ENCODE measurements at regions not wholly inside any gene's neighbourhood (a gene's known extent, or its start where the extent isn't known, plus 50 kb on each side); places are given as distances from the start of the nearest gene placed in this dataset.

DNA sequence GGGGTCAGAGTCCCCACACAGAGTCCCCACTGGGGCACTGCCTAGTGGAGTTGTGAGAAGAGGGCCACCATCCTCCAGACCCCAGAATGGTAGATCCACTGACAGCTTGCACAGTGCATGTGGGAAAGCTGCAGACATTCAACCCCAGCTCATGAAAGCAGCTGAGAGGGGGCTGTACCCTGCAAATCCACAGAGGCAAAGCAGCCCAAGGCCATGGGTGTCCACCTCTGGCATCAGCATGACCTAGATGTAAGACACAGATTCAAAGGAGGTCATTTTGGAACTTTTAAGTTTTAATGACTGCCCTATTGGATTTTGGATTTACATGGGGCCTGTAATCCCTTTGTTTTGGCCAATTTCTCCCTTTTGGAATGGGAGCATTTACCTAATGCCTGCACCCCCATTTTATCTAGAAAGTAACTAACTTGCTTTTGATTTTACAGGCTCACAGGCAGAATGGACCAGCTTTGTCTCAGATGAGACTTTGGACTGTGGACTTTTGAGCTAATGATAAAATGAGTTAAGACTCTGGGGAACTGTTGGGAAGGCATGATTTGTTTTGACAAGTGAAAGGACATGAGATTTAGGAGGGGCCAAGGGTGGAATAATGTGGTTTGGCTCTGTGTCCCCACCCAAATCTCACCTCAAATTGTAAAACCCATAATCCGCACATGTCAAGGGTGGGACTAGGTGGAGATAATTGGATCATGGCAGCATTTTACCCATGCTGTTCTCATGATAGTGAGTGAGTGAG lies 56.3 kb upstream of the ITGA1 start:
- Histone ChIP-seq H3K4me3 (no peak overlapping the region), H3K27ac (no peak overlapping the region), H3K4me1 (peaks cover 7 to 20% (median 8%) of the 10 kb centered on the region in 3 donors), H3K9me3 (no peaks in the 10 kb centered on the region), H3K27me3 (no peaks in the 10 kb centered on the region), H3K36me3 (no peaks in the 10 kb centered on the region)
- ATAC-seq, result no peak
- 100% methylated on average over 1 of the region's 1 CpG for WGBS, 2 donors (ENCODE audit: low coverage in 1 of 2)
- TF ChIP-seq EP300 (IDR thresholded peaks at IDR 0.05) (no peak), POLR2A (IDR thresholded peaks at IDR 0.05) (no peak), POLR2AphosphoS5 (IDR thresholded peaks at IDR 0.05) (no peak)
- TF ChIP-seq, protein P1, sequence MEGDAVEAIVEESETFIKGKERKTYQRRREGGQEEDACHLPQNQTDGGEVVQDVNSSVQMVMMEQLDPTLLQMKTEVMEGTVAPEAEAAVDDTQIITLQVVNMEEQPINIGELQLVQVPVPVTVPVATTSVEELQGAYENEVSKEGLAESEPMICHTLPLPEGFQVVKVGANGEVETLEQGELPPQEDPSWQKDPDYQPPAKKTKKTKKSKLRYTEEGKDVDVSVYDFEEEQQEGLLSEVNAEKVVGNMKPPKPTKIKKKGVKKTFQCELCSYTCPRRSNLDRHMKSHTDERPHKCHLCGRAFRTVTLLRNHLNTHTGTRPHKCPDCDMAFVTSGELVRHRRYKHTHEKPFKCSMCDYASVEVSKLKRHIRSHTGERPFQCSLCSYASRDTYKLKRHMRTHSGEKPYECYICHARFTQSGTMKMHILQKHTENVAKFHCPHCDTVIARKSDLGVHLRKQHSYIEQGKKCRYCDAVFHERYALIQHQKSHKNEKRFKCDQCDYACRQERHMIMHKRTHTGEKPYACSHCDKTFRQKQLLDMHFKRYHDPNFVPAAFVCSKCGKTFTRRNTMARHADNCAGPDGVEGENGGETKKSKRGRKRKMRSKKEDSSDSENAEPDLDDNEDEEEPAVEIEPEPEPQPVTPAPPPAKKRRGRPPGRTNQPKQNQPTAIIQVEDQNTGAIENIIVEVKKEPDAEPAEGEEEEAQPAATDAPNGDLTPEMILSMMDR (IDR thresholded peaks at IDR 0.05), result no peak

DNA sequence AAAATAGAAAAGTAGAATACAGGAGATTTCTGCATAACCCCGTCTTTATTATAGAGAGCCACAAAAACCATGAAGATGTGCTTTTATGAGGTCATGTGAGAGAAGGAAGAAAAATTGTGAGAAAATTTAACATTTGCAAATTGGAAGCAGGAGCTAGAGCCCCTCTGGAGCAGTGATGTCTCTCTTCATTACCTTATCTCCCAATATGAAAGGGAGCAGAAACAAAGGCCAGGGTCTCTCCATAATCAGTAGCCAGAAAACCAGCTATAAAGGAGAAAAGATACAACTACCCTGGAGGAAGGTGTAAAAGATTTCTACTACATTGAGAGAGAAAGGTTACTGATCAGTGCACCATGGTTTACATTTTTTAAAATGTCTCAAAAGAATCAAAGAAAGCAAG lies 53.2 kb upstream of the ITGA1 start:
- TF ChIP-seq EP300 (IDR thresholded peaks at IDR 0.05), result no peak
- no peak for TF ChIP-seq POLR2A (IDR thresholded peaks at IDR 0.05)
- TF ChIP-seq, protein P1 (IDR thresholded peaks at IDR 0.05), result no peak
- no peak for TF ChIP-seq POLR2AphosphoS5 (IDR thresholded peaks at IDR 0.05)
- H3K4me1 ChIP-seq, result no peaks in the 10 kb centered on the region
- no peak overlapping the region for H3K4me3 ChIP-seq
- no peaks in the 10 kb centered on the region for H3K36me3 ChIP-seq
- 71 to 100% methylated on average over 1 of the region's 1 CpG for WGBS, 2 donors (ENCODE audit: low coverage in 1 of 2)
- H3K27me3 ChIP-seq, result no peaks in the 10 kb centered on the region
- no peak overlapping the region for H3K27ac ChIP-seq
- no peaks in the 10 kb centered on the region for H3K9me3 ChIP-seq
- no peak for ATAC-seq

DNA sequence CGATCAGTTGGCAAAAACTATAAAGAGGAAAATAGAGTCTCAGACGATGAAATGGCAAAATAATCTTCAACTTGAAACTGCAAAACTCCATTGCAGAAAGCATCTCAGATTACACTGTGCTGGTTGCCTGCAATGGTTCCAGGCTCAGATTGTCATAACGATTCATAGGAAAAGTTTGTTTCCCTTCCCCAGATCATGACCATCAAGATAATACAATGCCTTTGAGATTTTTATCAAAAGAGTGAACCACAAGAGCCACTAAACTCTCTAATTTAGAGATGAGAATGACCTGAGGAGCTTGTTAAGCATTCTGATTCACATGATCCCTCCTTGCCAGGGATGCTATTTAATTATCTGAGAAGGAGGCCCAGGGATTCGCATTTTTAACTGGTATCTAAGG lies 52.6 kb upstream of the ITGA1 start:
- Histone ChIP-seq H3K4me1 (no peaks in the 10 kb centered on the region), H3K27ac (no peak overlapping the region), H3K36me3 (no peaks in the 10 kb centered on the region), H3K9me3 (no peaks in the 10 kb centered on the region), H3K27me3 (no peaks in the 10 kb centered on the region), H3K4me3 (no peak overlapping the region)
- TF ChIP-seq EP300 (IDR thresholded peaks at IDR 0.05), result no peak
- 83 to 90% methylated on average over 4 of the region's 4 CpGs for WGBS, 2 donors (ENCODE audit: low coverage in 1 of 2)
- ATAC-seq, result no peak

Small RNA genes lying in the stretch of these regions (small RNA-seq; reads per million reads assigned to genes)
- gene RPS17P11, result 0 reads per million in 4 donors
